DOHH2 (cell line): ENCODE measurements at regions not wholly inside any gene's neighbourhood (a gene's known extent, or its start where the extent isn't known, plus 50 kb on each side); places are given as distances from the start of the nearest gene placed in this dataset.

Experiments
- CTCF ChIP-seq: fragments of 200-600 bp; sonication (generic); IDR thresholded peaks from one replicate; pipeline ENCODE4 v1.5.1; 2014; ENCODE audit warnings: antibody characterized with exemption, mild to moderate bottlenecking, low read depth, low read length; ENCODE audit not compliant: poor library complexity, severe bottlenecking
- EZH2phosphoT487 ChIP-seq: fragments of 200-600 bp; sonication (generic); IDR thresholded peaks from 2 replicates; pipeline ENCODE4 v1.6.1; 2017; ENCODE audit warnings: borderline replicate concordance, mild to moderate bottlenecking, antibody characterized with exemption, low read length, moderate library complexity, mixed read lengths

GRCh38 chr1:187481581-187482148 lies 652.9 kb downstream of the PLA2G4A start:
- TF ChIP-seq CTCF (no peak), EZH2phosphoT487 (no peak)
